ENCODE measurements at regions not wholly inside any gene's neighbourhood (a gene's known extent, or its start where the extent isn't known, plus 50 kb on each side); places are given as distances from the start of the nearest gene placed in this dataset.
A peak's percentile ranks its signal among the peaks of the same experiment; 100 is the strongest.
"Not testable (repeated sequence)": the region's sequence is repeated elsewhere in the genome, so short reads cannot be mapped to it uniquely, and the experiment has no call there.

GRCh38 chr12:107597695-107598410 is 87.7 kb upstream of the PWP1 start:
- CTCF ChIA-PET = interaction anchor here (0.6 to 1.5 kb wide), 3 partner anchors 10 to 466 kb away, joined by 3 to 5 read pairs (median 3); no protein-coding TSS in a partner anchor

GRCh38 chr12:107598906-107599305 is 86.7 kb upstream of the PWP1 start:
- ChIA-PET POLR2A (no interaction called here), CTCF (no interaction called here)
- TF ChIP-seq FOXM1 (IDR thresholded peaks at IDR 0.05; ENCODE audit: borderline replicate concordance) = no peak
- TF ChIP-seq HDGF (IDR thresholded peaks at IDR 0.05; ENCODE audit: borderline replicate concordance) = no peak
- no peak for TF ChIP-seq ELF4 (IDR thresholded peaks at IDR 0.05)
- no peak for TF ChIP-seq LEF1 (IDR thresholded peaks at IDR 0.05; ENCODE audit: borderline replicate concordance)
- no peak for TF ChIP-seq NFRKB (IDR thresholded peaks at IDR 0.05)
- TF ChIP-seq BHLHE40 (IDR thresholded peaks at IDR 0.05; ENCODE audit: borderline replicate concordance) = no peak
- no peak for TF ChIP-seq SP1 (IDR thresholded peaks at IDR 0.05)
- no peak for TF ChIP-seq FOXA1 (IDR thresholded peaks at IDR 0.05)
- no peak for DNase-seq (ENCODE audit: extremely low spot score)

More at GRCh38 chr12:107597695-107598410, 87.7 kb upstream of the PWP1 start:
- no peak for DNase-seq (ENCODE audit: extremely low spot score)
- TF ChIP-seq HDGF (IDR thresholded peaks at IDR 0.05; ENCODE audit: borderline replicate concordance) (no peak), FOXM1 (IDR thresholded peaks at IDR 0.05; ENCODE audit: borderline replicate concordance) (no peak), FOXA1 (IDR thresholded peaks at IDR 0.05) (no peak), ELF4 (IDR thresholded peaks at IDR 0.05) (no peak), LEF1 (IDR thresholded peaks at IDR 0.05; ENCODE audit: borderline replicate concordance) (no peak), TARDBP (IDR thresholded peaks at IDR 0.05) (no peak)
- POLR2A ChIA-PET = no interaction called here

- ChIA-PET POLR2A (no interaction called here), CTCF (no interaction called here)
- no peak for DNase-seq (ENCODE audit: extremely low spot score)
- TF ChIP-seq L3MBTL2 (conservative IDR thresholded peaks at IDR 0.05) (no peak), ZNF384 (IDR thresholded peaks at IDR 0.05) (no peak), NFRKB (IDR thresholded peaks at IDR 0.05) (no peak), PKNOX1 (IDR thresholded peaks at IDR 0.05) (no peak), CTBP1 (IDR thresholded peaks at IDR 0.05; ENCODE audit: borderline replicate concordance) (no peak), FOXM1 (IDR thresholded peaks at IDR 0.05; ENCODE audit: borderline replicate concordance) (no peak), FOXA1 (IDR thresholded peaks at IDR 0.05) (no peak), TARDBP (IDR thresholded peaks at IDR 0.05) (no peak), BHLHE40 (IDR thresholded peaks at IDR 0.05; ENCODE audit: borderline replicate concordance) (no peak), LEF1 (IDR thresholded peaks at IDR 0.05; ENCODE audit: borderline replicate concordance) (no peak), FOXK2 (IDR thresholded peaks at IDR 0.05) (no peak), HDGF (IDR thresholded peaks at IDR 0.05; ENCODE audit: borderline replicate concordance) (no peak), SP1 (IDR thresholded peaks at IDR 0.05) (no peak), ARNT (IDR thresholded peaks at IDR 0.05) (no peak), SUZ12 (IDR thresholded peaks at IDR 0.05) (no peak), ELF4 (IDR thresholded peaks at IDR 0.05) (no peak)
Measured at GRCh38 chr12:107600581-107601144, 84.9 kb upstream of the PWP1 start.

- DNase-seq (ENCODE audit: extremely low spot score) = no peak
- CTCF ChIA-PET = no interaction called here
- POLR2A ChIA-PET = no interaction called here
- TF ChIP-seq TARDBP (IDR thresholded peaks at IDR 0.05) = no peak
- TF ChIP-seq FOXM1 (IDR thresholded peaks at IDR 0.05; ENCODE audit: borderline replicate concordance) = no peak
- no peak for TF ChIP-seq ARNT (IDR thresholded peaks at IDR 0.05)
- TF ChIP-seq ELF4 (IDR thresholded peaks at IDR 0.05) = no peak
- TF ChIP-seq BHLHE40 (IDR thresholded peaks at IDR 0.05; ENCODE audit: borderline replicate concordance) = no peak
Measured at GRCh38 chr12:107602446-107602845, 83.2 kb upstream of the PWP1 start.

- DNase-seq (ENCODE audit: extremely low spot score) = no peak
- ChIA-PET CTCF (interaction anchor here (0.6 to 1.0 kb wide), 2 partner anchors 199 to 478 kb away, joined by 3 to 5 read pairs; no protein-coding TSS in a partner anchor), POLR2A (no interaction called here)
- TF ChIP-seq HDGF (IDR thresholded peaks at IDR 0.05; ENCODE audit: borderline replicate concordance) (no peak), FOXA1 (IDR thresholded peaks at IDR 0.05) (no peak)
Measured at GRCh38 chr12:107605293-107605692, 80.3 kb upstream of the PWP1 start.

GRCh38 chr12:107607464-107608392 is 77.9 kb upstream of the PWP1 start:
- ChIA-PET POLR2A (no interaction called here), CTCF (interaction anchor here (0.7 to 5.8 kb wide), 8 partner anchors 10 to 480 kb away, joined by 3 to 35 read pairs (median 4); no protein-coding TSS in a partner anchor)
- TF ChIP-seq ZNF384 (IDR thresholded peaks at IDR 0.05) = no peak
- TF ChIP-seq TARDBP (IDR thresholded peaks at IDR 0.05) = no peak
- no peak for TF ChIP-seq FOXA1 (IDR thresholded peaks at IDR 0.05)
- no peak for TF ChIP-seq L3MBTL2 (conservative IDR thresholded peaks at IDR 0.05)
- TF ChIP-seq FOXM1 (IDR thresholded peaks at IDR 0.05; ENCODE audit: borderline replicate concordance) = no peak
- no peak for TF ChIP-seq ARNT (IDR thresholded peaks at IDR 0.05)
- no peak for TF ChIP-seq HDGF (IDR thresholded peaks at IDR 0.05; ENCODE audit: borderline replicate concordance)
- peak; percentile 86 for DNase-seq (ENCODE audit: extremely low spot score)

GRCh38 chr12:107608779-107609178 is 76.8 kb upstream of the PWP1 start:
- DNase-seq (ENCODE audit: extremely low spot score); POLR2A ChIA-PET: not testable (repeated sequence)
- CTCF ChIA-PET = interaction anchor here (0.6 to 5.8 kb wide), 5 partner anchors 11 to 482 kb away, joined by 4 to 35 read pairs (median 5); no protein-coding TSS in a partner anchor
